H1 (cell line): ENCODE measurements at regions not wholly inside any gene's neighbourhood (a gene's known extent, or its start where the extent isn't known, plus 50 kb on each side); places are given as distances from the start of the nearest gene placed in this dataset.

Experiments
- CEBPB ChIP-seq: IDR thresholded peaks from 2 replicates; pipeline ENCODE4 v1.6.1; 2012; ENCODE audit warnings: low read depth, low read length
- CTCF ChIP-seq, 3 experiments: IDR thresholded peaks; 1 replicate in 2 of 3; 2 replicates in 1 of 3; pipeline versions ENCODE4 v1.5.1 to v1.6.1; 2011; ENCODE audit warnings: low read length in 3 of 3, mild to moderate bottlenecking in 3 of 3, inconsistent platforms in 2 of 3, low read depth in 1 of 3, moderate library complexity in 1 of 3; ENCODE audit not compliant: insufficient read depth in 1 of 3; ENCODE audit errors: control extremely low read depth in 1 of 3
- SAP30 ChIP-seq: fragments of 300-600 bp; sonication (generic); IDR thresholded peaks from 2 replicates; pipeline ENCODE4 v1.7.1; 2012; ENCODE audit warnings: low read length, moderate library complexity, mild to moderate bottlenecking, inconsistent platforms; ENCODE audit not compliant: insufficient read depth, insufficient replicate concordance
- SIN3A ChIP-seq, 2 experiments: IDR thresholded peaks in 1 of 2; conservative IDR thresholded peaks in 1 of 2; 2 replicates each; pipeline ENCODE4 v1.6.1; 2011 to 2012; ENCODE audit warnings: low read length in 2 of 2, improper control_type of control experiment in 1 of 2, low read depth in 1 of 2, mild to moderate bottlenecking in 1 of 2
- SRF ChIP-seq: IDR thresholded peaks from 2 replicates; pipeline ENCODE4 v1.6.1; 2011; ENCODE audit warnings: mild to moderate bottlenecking, low read depth, low read length, moderate library complexity
- TAF1 ChIP-seq: IDR thresholded peaks from 2 replicates; pipeline ENCODE4 v1.6.1; 2011; ENCODE audit warnings: mild to moderate bottlenecking, low read depth, low read length

GRCh38 chr2:200021449-200022114 is 66.2 kb downstream of the MAIP1 start (continued):
- TF ChIP-seq CTCF (IDR thresholded peaks at IDR 0.05; ENCODE audit: control extremely low read depth in 1 of 3, insufficient read depth in 1 of 3, low read depth in 1 of 3, low read length in 3 of 3) (no peak), CEBPB (no peak), SAP30 (no peak), SRF (no peak), TAF1 (no peak), SIN3A (conservative IDR thresholded peaks at IDR 0.05 in 1 of 2, IDR thresholded peaks at IDR 0.05 in 1 of 2; ENCODE audit: low read depth in 1 of 2, low read length in 2 of 2) (no peak)
- TF ChIP-seq, all 59 proteins: peak for 0
